AG04450 (cell line): ENCODE measurements at regions not wholly inside any gene's neighbourhood (a gene's known extent, or its start where the extent isn't known, plus 50 kb on each side); places are given as distances from the start of the nearest gene placed in this dataset.

Experiments
- CTCF ChIA-PET: fragments of 300-600, 350-600 bp; formaldehyde crosslinking; extraction: SDS; loops from one replicate; lab custom pipeline; 2022; ENCODE audit warnings: antibody characterized with exemption, inconsistent platforms; lab: Charles Lee
- POLR2A ChIA-PET: fragments of 350-600 bp; formaldehyde crosslinking; extraction: SDS; loops from one replicate; lab custom pipeline; 2021; ENCODE audit warnings: antibody characterized with exemption, inconsistent platforms; lab: Yijun Ruan, JAX
- DNase-seq: peaks from one replicate; pipeline ENCODE4 v3.0.0-alpha.2; 2011; ENCODE audit warnings: low read depth, low spot score
- H3K27ac ChIP-seq: one replicate; pipeline ENCODE4 v1.5.1; 2012; ENCODE audit warnings: low read depth, low read length, control low read depth
- H3K27me3 ChIP-seq: one replicate; pipeline ENCODE4 v1.6.0; 2012; ENCODE audit warnings: low read length; ENCODE audit not compliant: control insufficient read depth, insufficient read depth
- H3K4me3 ChIP-seq: 2 replicates; pipeline ENCODE4 v1.5.1; 2011; ENCODE audit warnings: mild to moderate bottlenecking, low read depth, low read length, control low read depth
- H3K9me3 ChIP-seq: 2 replicates; pipeline ENCODE4 v1.5.1; 2012; ENCODE audit warnings: low read length; ENCODE audit not compliant: control insufficient read depth, insufficient read depth
- TF ChIP-seq, protein P1 (sequence below): IDR thresholded peaks from 2 replicates; pipeline ENCODE4 v1.5.1; 2011; ENCODE audit warnings: low read depth, low read length, control low read depth, inconsistent platforms

DNA sequence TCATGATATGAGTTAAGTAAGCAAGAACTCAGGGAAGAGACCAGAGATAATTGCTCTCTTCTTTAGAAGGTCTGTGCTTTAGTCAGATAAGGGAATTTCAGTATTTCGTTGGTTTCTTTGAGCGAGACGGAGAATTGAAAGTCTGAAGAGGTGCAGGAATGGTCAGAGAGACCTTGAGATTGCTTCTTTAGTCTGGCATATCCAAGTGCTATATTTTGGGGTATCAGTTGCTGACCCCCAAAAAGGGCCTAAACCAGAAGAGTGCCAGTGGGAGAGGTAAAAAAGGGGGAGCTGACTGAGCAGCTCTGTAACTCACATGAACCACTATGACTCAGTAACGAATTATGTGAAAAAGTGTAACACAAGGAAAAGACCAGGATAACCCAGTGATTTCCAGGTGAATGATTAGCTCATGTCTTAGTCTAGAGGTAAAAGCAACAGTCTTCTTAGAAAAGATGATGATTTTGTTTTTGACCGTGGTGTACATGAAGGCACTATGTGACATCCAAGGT lies 932.9 kb downstream of the TDRD15 start:
- Histone ChIP-seq H3K9me3 (no peaks in the 10 kb centered on the region), H3K27ac (no peak overlapping the region), H3K27me3 (no peaks in the 10 kb centered on the region), H3K4me3 (no peak overlapping the region)
- CTCF ChIA-PET: no interaction called here
- no peak for DNase-seq
- POLR2A ChIA-PET: no interaction called here
- TF ChIP-seq, protein P1, sequence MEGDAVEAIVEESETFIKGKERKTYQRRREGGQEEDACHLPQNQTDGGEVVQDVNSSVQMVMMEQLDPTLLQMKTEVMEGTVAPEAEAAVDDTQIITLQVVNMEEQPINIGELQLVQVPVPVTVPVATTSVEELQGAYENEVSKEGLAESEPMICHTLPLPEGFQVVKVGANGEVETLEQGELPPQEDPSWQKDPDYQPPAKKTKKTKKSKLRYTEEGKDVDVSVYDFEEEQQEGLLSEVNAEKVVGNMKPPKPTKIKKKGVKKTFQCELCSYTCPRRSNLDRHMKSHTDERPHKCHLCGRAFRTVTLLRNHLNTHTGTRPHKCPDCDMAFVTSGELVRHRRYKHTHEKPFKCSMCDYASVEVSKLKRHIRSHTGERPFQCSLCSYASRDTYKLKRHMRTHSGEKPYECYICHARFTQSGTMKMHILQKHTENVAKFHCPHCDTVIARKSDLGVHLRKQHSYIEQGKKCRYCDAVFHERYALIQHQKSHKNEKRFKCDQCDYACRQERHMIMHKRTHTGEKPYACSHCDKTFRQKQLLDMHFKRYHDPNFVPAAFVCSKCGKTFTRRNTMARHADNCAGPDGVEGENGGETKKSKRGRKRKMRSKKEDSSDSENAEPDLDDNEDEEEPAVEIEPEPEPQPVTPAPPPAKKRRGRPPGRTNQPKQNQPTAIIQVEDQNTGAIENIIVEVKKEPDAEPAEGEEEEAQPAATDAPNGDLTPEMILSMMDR: no peak

DNA sequence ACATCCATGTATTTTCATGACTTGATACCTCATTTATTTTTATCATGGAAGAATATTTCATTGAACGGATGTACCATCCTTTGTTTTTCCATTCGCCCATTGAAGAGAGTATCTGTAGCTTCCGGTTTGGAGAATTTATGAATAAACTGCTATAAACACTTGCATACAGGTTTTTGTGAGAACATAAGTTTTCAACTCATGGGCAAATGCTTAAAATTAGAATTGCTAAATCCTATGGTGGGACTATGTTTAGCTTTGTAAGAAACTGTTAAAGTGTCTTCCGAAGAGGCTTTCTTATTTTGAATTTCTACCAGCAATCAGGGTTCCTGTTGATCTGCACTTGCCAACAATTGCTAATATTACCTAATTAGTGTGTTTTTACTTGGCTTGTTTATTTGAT lies 938.9 kb downstream of the TDRD15 start:
- DNase-seq: no peak
- Histone ChIP-seq H3K4me3 (no peak overlapping the region), H3K9me3 (no peaks in the 10 kb centered on the region), H3K27me3 (no peaks in the 10 kb centered on the region), H3K27ac (no peak overlapping the region)
- ChIA-PET POLR2A (no interaction called here), CTCF (no interaction called here)
- TF ChIP-seq, protein P1: no peak

DNA sequence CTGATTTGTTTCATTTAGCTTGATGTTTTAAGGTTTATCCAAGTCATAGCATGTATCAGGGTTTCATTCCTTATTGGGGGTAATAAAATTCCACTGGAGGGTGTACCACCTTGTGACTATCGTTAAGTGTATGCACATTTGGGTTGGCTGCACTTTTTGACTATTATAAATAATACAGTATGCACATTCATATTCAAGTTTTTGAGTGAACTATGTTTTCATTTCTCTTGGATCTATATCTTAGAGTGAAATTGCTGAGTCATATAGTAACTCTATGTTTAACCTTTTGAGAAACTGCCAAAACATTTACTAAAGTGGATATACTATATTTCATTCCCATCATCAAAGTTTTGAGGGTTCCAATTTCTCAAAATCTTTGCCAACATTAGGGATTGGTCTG lies 952.7 kb downstream of the TDRD15 start:
- H3K27ac ChIP-seq: no peak overlapping the region
- H3K27me3 ChIP-seq: no peaks in the 10 kb centered on the region
- no peak for DNase-seq
- ChIA-PET CTCF (no interaction called here), POLR2A (no interaction called here)
- no peak overlapping the region for H3K4me3 ChIP-seq
- H3K9me3 ChIP-seq: no peaks in the 10 kb centered on the region
- TF ChIP-seq, protein P1: no peak

DNA sequence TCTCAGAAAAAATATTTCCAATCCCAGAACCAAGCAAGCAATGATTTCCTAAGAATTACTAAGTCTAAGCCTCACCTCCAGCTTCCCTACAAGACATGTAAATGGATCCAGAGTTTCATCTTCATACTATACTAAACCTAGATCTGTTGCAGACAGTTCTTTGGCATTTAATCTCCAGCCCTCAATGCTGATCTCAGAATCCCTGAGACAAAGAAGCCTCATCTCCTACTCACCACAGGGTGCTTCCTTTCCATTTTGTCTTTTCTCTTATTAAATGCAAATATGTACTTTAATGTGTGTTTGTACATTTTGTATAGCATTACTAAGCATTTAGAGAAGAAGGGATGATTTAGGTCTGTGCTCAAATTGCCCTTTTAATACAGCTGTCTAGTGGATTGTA lies 954.9 kb downstream of the TDRD15 start:
- ChIA-PET POLR2A (no interaction called here), CTCF (no interaction called here)
- no peak overlapping the region for H3K27ac ChIP-seq
- no peaks in the 10 kb centered on the region for H3K27me3 ChIP-seq
- no peak overlapping the region for H3K4me3 ChIP-seq
- TF ChIP-seq, protein P1: no peak
- no peaks in the 10 kb centered on the region for H3K9me3 ChIP-seq
- no peak for DNase-seq

DNA sequence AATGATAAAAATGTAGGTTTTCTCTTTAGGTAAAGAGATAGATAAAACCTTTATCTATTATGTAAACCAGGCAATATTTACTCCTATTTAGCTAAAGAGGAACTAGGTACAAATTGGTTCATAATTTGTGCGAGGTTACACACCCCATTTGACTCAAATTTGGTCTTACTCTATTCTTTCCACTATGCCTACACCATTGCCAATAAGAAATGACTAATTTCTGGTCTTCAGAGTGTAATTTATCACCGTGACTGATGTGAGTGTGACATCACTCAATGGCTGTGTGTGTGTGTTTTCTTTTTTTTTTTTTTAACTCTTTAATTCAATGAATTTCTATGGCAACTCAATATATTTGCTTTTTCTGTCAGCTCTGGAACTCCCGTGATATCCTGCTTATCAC lies 955.8 kb downstream of the TDRD15 start:
- POLR2A ChIA-PET: no interaction called here
- no peak for DNase-seq

More for the DNA sequence above, 955.8 kb downstream of the TDRD15 start:
- TF ChIP-seq, protein P1: no peak
- H3K27ac ChIP-seq: no peak overlapping the region
- H3K9me3 ChIP-seq: no peaks in the 10 kb centered on the region
- CTCF ChIA-PET: no interaction called here
- no peak overlapping the region for H3K4me3 ChIP-seq
- H3K27me3 ChIP-seq: no peaks in the 10 kb centered on the region
